ENCODE measurements at regions not wholly inside any gene's neighbourhood (a gene's known extent, or its start where the extent isn't known, plus 50 kb on each side); places are given as distances from the start of the nearest gene placed in this dataset.

GRCh38 chr9:107431461-107431860 is 58.1 kb downstream of the KLF4 start:
- no peak for DNase-seq

- no peak for DNase-seq
Observed at GRCh38 chr9:107430071-107430470, 59.5 kb downstream of the KLF4 start.

GRCh38 chr9:107426126-107426525 is 63.4 kb downstream of the KLF4 start:
- no peak for DNase-seq

- peak; percentile 92 for DNase-seq
Observed at GRCh38 chr9:107425101-107426025, 64.2 kb downstream of the KLF4 start.

- no peak for DNase-seq
Observed at GRCh38 chr9:107423540-107423939, 66.0 kb downstream of the KLF4 start.

GRCh38 chr9:107422189-107423185 is 67.1 kb downstream of the KLF4 start:
- DNase-seq, result peak; percentile 56

GRCh38 chr9:107410420-107410819 is 79.1 kb downstream of the KLF4 start:
- DNase-seq, result no peak

GRCh38 chr9:107409581-107410389 is 79.8 kb downstream of the KLF4 start:
- peak; percentile 51 for DNase-seq

- no peak for DNase-seq
Observed at GRCh38 chr9:107407675-107408074, 81.9 kb downstream of the KLF4 start.

- DNase-seq, result no peak
Observed at GRCh38 chr9:107405511-107405910, 84.1 kb downstream of the KLF4 start.

GRCh38 chr9:107404736-107405135 is 84.8 kb downstream of the KLF4 start:
- DNase-seq, result no peak

- DNase-seq, result peak; percentile 46
Observed at GRCh38 chr9:107404161-107404560, 85.4 kb downstream of the KLF4 start.

- DNase-seq, result no peak
Observed at GRCh38 chr9:107397076-107398044, 92.2 kb downstream of the KLF4 start.

- peak; percentile 61 for DNase-seq
Observed at GRCh38 chr9:107394264-107394663, 95.3 kb downstream of the KLF4 start.

GRCh38 chr9:107390778-107391177 is 98.8 kb downstream of the KLF4 start:
- peak; percentile 49 for DNase-seq

- DNase-seq, result peak; percentile 56
Observed at GRCh38 chr9:107390279-107390678, 99.3 kb downstream of the KLF4 start.

- DNase-seq, result peak; percentile 27
Observed at GRCh38 chr9:107389617-107390071, 99.9 kb downstream of the KLF4 start.

- peak; percentile 46 for DNase-seq
Observed at GRCh38 chr9:107388890-107389289, 100.7 kb downstream of the KLF4 start.

GRCh38 chr9:107387409-107387808 is 102.2 kb downstream of the KLF4 start:
- DNase-seq, result peak; percentile 73

GRCh38 chr9:107386396-107386795 is 103.2 kb downstream of the KLF4 start:
- no peak for DNase-seq
